GM19395 (cell line): ENCODE measurements at regions not wholly inside any gene's neighbourhood (a gene's known extent, or its start where the extent isn't known, plus 50 kb on each side); places are given as distances from the start of the nearest gene placed in this dataset.
"Not testable (repeated sequence)": the region's sequence is repeated elsewhere in the genome, so short reads cannot be mapped to it uniquely, and the experiment has no call there.

Source experiments
- ATAC-seq: cut with Tn5 transposase; IDR thresholded peaks from one replicate; pipeline ENCODE4 v1.9.1; 2021; ENCODE audit warnings: mild to moderate bottlenecking, moderate library complexity; ENCODE audit not compliant: unreplicated experiment

GRCh38 chr6:165012183-165012582 lies 297.2 kb downstream of the C6orf118 start:
- no peak for ATAC-seq

- ATAC-seq: no peak
Observed at GRCh38 chr6:165010556-165011535, 298.6 kb downstream of the C6orf118 start.

- no peak for ATAC-seq
Observed at GRCh38 chr6:165008971-165009370, 300.4 kb downstream of the C6orf118 start.

- no peak for ATAC-seq
Observed at GRCh38 chr6:165002866-165003265, 306.5 kb downstream of the C6orf118 start.

GRCh38 chr6:165002358-165002757 lies 307.0 kb downstream of the C6orf118 start:
- ATAC-seq: no peak

- ATAC-seq: no peak
Observed at GRCh38 chr6:165001502-165002157, 307.8 kb downstream of the C6orf118 start.

GRCh38 chr6:164998297-164998696 lies 311.1 kb downstream of the C6orf118 start:
- no peak for ATAC-seq

- no peak for ATAC-seq
Observed at GRCh38 chr6:164996838-164997237, 312.6 kb downstream of the C6orf118 start.

GRCh38 chr6:164991573-164991972 lies 317.8 kb downstream of the C6orf118 start:
- ATAC-seq: no peak

GRCh38 chr6:164990901-164991300 lies 318.5 kb downstream of the C6orf118 start:
- ATAC-seq: no peak

- ATAC-seq: no peak
Observed at GRCh38 chr6:164982389-164982788, 327.0 kb downstream of the C6orf118 start.

GRCh38 chr6:164967102-164967501 lies 342.3 kb downstream of the C6orf118 start:
- no peak for ATAC-seq

GRCh38 chr6:164962805-164963204 lies 346.6 kb downstream of the C6orf118 start:
- ATAC-seq: no peak

GRCh38 chr6:164947164-164947563 lies 362.2 kb downstream of the C6orf118 start:
- no peak for ATAC-seq

- ATAC-seq: no peak
Observed at GRCh38 chr6:164942271-164942670, 367.1 kb downstream of the C6orf118 start.

GRCh38 chr6:164933238-164933794 lies 376.1 kb downstream of the C6orf118 start:
- not testable (repeated sequence) for ATAC-seq

- no peak for ATAC-seq
Observed at GRCh38 chr6:164929408-164929977, 379.9 kb downstream of the C6orf118 start.

GRCh38 chr6:164928728-164929407 lies 380.5 kb downstream of the C6orf118 start:
- no peak for ATAC-seq

- ATAC-seq: no peak
Observed at GRCh38 chr6:164928057-164928727, 381.2 kb downstream of the C6orf118 start.
